ENCODE measurements at regions not wholly inside any gene's neighbourhood (a gene's known extent, or its start where the extent isn't known, plus 50 kb on each side); places are given as distances from the start of the nearest gene placed in this dataset.
A peak's percentile ranks its signal among the peaks of the same experiment; 100 is the strongest.
"Not testable (repeated sequence)": the region's sequence is repeated elsewhere in the genome, so short reads cannot be mapped to it uniquely, and the experiment has no call there.

GRCh38 chr10:84012831-84013458 is 126.4 kb upstream of the GHITM start:
- DNase-seq (ENCODE audit: low spot score), result no peak
- TF ChIP-seq CTCF (IDR thresholded peaks at IDR 0.05), result no peak
- H3K4me1 Mint-ChIP-seq (ENCODE audit: low read depth), result no peaks in the 10 kb centered on the region
- no peaks in the 10 kb centered on the region for H3K36me3 Mint-ChIP-seq (ENCODE audit: low read depth)
- H3K27ac Mint-ChIP-seq (ENCODE audit: unreplicated experiment), result no peak overlapping the region
- H3K9me3 Mint-ChIP-seq (ENCODE audit: low read depth), result peaks cover 5% of the 10 kb centered on the region
- no peak overlapping the region for H3K4me3 Mint-ChIP-seq (ENCODE audit: unreplicated experiment)
- peaks cover 31% of the 10 kb centered on the region for H3K27me3 Mint-ChIP-seq (ENCODE audit: low read depth)

GRCh38 chr10:84015877-84016595 is 123.3 kb upstream of the GHITM start:
- H3K36me3 Mint-ChIP-seq (ENCODE audit: low read depth), result no peaks in the 10 kb centered on the region
- no peaks in the 10 kb centered on the region for H3K4me1 Mint-ChIP-seq (ENCODE audit: low read depth)
- peaks cover 6% of the 10 kb centered on the region for H3K9me3 Mint-ChIP-seq (ENCODE audit: low read depth)
- no peak for TF ChIP-seq CTCF (IDR thresholded peaks at IDR 0.05)
- H3K27me3 Mint-ChIP-seq (ENCODE audit: low read depth), result peaks cover 27% of the 10 kb centered on the region
- H3K27ac Mint-ChIP-seq (ENCODE audit: unreplicated experiment), result no peak overlapping the region
- no peak for DNase-seq (ENCODE audit: low spot score)
- no peak overlapping the region for H3K4me3 Mint-ChIP-seq (ENCODE audit: unreplicated experiment)

GRCh38 chr10:84018826-84019225 is 120.5 kb upstream of the GHITM start:
- no peak for TF ChIP-seq CTCF (IDR thresholded peaks at IDR 0.05)
- Mint-ChIP-seq H3K27me3 (ENCODE audit: low read depth) (peaks cover 17% of the 10 kb centered on the region), H3K4me3 (ENCODE audit: unreplicated experiment) (no peak overlapping the region)

GRCh38 chr10:84019854-84020458 is 119.4 kb upstream of the GHITM start:
- H3K27ac Mint-ChIP-seq (ENCODE audit: unreplicated experiment); H3K4me3 Mint-ChIP-seq (ENCODE audit: unreplicated experiment); H3K36me3 Mint-ChIP-seq (ENCODE audit: low read depth); DNase-seq (ENCODE audit: low spot score); H3K4me1 Mint-ChIP-seq (ENCODE audit: low read depth): not testable (repeated sequence)
- Mint-ChIP-seq H3K27me3 (ENCODE audit: low read depth) (peaks cover 13% of the 10 kb centered on the region), H3K9me3 (ENCODE audit: low read depth) (peaks cover 37% of the 10 kb centered on the region)

More at GRCh38 chr10:84018826-84019225, 120.5 kb upstream of the GHITM start:
- no peak for DNase-seq (ENCODE audit: low spot score)
- Mint-ChIP-seq H3K9me3 (ENCODE audit: low read depth) (peaks cover 28% of the 10 kb centered on the region), H3K36me3 (ENCODE audit: low read depth) (peaks cover 3% of the 10 kb centered on the region), H3K4me1 (ENCODE audit: low read depth) (no peaks in the 10 kb centered on the region), H3K27ac (ENCODE audit: unreplicated experiment) (no peak overlapping the region)

GRCh38 chr10:84026821-84027257 is 112.5 kb upstream of the GHITM start:
- Mint-ChIP-seq H3K36me3 (ENCODE audit: low read depth) (peaks cover 3% of the 10 kb centered on the region), H3K4me1 (ENCODE audit: low read depth) (no peaks in the 10 kb centered on the region), H3K9me3 (ENCODE audit: low read depth) (peaks cover 24% of the 10 kb centered on the region), H3K4me3 (ENCODE audit: unreplicated experiment) (no peak overlapping the region), H3K27me3 (ENCODE audit: low read depth) (no peaks in the 10 kb centered on the region), H3K27ac (ENCODE audit: unreplicated experiment) (no peak overlapping the region)
- TF ChIP-seq CTCF (IDR thresholded peaks at IDR 0.05), result peak; percentile 80
- no peak for DNase-seq (ENCODE audit: low spot score)
